SKM-1 (cell line): ENCODE measurements at regions not wholly inside any gene's neighbourhood (a gene's known extent, or its start where the extent isn't known, plus 50 kb on each side); places are given as distances from the start of the nearest gene placed in this dataset.
"Not testable (repeated sequence)": the region's sequence is repeated elsewhere in the genome, so short reads cannot be mapped to it uniquely, and the experiment has no call there.

Experiments used
- DNase-seq: peaks from one replicate; lab custom pipeline; 2025; ENCODE audit not compliant: unreplicated experiment; lab: John Stamatoyannopoulos, UW

DNA sequence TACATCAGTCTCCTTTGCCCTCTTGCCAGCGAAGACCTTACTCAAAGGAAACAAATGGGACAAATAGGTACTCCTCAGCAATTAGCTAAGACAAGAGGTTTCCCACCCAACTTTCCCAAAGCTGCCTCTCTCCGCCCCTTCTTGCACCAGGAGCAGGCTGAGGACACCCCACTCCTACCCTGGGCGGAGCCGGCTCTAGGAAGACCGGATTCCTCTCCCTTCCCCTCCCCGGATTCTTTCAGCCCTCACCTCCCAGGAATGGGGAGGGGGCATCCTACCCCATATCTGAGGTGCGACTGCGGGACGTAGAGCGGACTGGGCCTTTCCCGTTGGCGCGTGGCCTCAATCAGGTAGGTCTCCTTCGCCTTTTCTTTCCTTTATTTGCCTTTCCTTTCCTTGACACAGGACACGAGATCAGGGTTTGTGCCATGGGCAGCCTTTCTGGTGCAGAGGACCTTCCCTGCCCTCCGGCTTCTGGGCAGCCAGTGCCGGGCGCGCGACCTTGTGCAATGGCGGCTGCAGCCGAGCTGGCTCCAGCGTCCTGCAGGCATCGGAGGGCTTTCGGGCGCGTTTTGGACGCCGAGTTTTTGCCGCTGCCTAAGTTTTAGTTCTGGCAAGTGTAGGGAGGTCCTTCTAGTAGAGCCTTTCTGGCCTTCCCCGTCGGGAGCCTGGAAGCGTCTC is 279.9 kb downstream of the PLS3 start:
- DNase-seq, result not testable (repeated sequence)

DNA sequence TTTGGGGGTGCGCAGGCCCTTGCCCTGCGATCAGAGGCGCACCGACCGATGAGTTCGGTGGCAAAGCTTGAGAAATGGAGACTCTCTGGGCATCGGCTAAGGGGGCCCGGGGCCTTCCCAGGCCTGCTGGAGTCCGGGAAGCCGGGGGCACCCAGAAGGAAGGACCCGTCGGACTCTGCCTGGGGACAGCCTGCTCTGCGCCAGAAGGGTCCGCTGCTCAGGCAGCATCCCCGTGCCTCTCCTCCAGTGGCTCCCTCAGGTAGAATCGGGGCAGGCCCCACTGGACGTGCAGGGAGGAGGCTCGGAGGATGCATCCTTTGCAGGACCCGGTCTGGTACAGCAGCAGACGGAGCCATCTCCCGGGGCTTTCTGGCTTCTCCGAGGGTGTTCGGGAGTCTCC is 290.0 kb downstream of the PLS3 start:
- DNase-seq, result not testable (repeated sequence)

DNA sequence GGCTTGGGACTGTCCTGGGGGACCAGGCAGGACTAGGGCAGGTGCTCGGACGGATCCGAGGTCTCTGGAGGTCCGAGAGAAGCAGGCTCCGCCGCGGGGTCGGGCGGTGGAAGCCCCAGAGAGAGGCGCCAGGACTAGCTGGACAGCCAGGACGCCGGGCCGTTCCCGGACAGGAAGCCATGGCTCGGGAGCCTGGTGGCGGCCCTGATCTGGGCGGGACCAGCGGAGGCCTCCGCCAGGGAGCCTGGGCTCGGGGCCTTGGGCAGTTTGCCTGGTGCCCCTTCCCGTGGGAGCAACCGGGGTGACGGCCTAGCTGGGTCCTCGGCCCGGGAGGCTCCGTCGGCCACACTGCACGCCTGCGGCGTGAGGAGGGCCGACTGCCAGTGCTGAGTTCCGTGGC is 292.3 kb downstream of the PLS3 start:
- DNase-seq, result not testable (repeated sequence)

DNA sequence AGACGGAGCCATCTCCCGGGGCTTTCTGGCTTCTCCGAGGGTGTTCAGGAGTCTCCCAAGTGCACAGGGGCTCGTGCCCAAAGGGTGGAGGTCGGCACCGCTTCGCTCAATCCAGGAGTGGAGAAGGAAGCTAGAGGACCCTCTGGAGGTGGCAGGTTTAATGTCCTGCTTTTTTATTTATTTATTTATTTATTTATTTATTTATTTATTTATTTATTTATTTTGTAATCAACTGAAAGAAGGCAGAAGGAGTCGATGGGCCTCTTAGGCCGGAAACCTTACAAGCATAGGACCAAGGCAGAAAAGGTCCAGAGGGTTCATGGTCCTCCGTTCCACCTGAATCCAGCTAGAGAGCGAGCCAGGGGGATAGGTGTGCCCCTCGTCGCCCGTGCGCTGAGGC is 289.4 kb upstream of the AGTR2 start:
- DNase-seq, result not testable (repeated sequence)

DNA sequence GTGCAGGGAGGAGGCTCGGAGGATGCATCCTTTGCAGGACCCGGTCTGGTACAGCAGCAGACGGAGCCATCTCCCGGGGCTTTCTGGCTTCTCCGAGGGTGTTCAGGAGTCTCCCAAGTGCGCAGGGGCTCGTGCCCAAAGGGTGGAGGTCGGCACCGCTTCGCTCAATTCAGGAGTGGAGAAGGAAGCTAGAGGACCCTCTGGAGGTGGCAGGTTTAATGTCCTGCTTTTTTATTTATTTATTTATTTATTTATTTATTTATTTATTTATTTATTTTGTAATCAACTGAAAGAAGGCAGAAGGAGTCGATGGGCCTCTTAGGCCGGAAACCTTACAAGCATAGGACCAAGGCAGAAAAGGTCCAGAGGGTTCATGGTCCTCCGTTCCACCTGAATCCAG is 286.4 kb upstream of the AGTR2 start:
- DNase-seq, result not testable (repeated sequence)

DNA sequence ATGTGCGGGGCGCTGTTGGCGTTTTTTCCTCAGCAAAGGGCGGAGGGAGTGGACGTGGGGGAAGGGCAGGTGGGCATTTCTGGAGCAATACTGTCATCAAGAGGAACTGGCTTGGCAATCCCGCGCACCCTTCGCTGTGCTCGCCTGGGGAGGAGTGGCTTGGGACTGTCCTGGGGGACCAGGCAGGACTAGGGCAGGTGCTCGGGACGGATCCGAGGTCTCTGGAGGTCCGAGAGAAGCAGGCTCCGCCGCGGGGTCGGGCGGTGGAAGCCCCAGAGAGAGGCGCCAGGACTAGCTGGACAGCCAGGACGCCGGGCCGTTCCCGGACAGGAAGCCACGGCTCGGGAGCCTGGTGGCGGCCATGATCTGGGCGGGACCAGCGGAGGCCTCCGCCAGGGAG is 282.5 kb upstream of the AGTR2 start:
- DNase-seq, result not testable (repeated sequence)

DNA sequence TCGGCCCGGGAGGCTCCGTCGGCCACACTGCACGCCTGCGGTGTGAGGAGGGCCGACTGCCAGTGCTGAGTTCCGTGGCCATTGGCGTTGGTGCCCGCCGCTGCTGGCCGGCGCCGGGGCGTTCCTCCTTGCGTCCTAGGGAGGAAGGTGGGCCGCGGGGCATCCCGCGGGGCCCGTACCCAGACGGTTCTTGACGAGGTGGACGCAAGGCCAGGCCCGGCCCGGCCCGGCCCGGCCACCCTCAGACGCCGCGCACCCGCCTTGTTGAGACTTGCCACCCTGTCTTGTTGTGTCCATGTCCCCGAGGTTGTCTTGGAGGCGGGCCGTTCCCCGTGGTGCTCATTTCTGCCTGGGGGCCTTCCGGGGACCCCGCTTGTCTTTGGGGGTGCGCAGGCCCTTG is 282.0 kb upstream of the AGTR2 start:
- DNase-seq, result not testable (repeated sequence)

DNA sequence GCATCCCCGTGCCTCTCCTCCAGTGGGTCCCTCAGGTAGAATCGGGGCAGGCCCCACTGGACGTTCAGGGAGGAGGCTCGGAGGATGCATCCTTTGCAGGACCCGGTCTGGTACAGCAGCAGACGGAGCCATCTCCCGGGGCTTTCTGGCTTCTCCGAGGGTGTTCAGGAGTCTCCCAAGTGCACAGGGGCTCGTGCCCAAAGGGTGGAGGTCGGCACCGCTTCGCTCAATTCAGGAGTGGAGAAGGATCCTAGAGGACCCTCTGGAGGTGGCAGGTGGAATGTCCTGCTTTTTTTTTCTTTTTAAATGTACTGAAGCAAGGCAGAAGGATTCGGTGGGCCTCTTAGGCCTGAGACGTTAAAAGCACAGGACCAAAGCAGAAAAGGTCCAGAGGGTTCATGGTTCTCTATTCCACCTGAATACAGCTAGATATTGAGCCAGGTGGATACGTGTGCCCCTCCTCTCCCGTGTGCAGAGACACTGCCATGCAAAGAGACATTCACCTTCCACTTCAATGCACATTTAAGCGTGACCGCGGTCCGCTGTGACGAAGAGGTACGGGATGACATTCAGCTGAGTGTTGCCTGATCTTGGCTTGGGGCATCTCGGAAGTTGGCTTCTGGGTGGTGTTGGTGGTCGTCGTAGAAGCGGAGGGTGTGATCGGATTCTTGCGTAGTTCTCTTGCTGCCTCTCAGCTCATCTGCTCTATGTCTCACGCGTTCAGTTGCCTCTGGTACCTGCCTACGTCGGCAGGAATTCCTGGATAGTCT is 281.2 kb upstream of the AGTR2 start:
- DNase-seq, result no peak

DNA sequence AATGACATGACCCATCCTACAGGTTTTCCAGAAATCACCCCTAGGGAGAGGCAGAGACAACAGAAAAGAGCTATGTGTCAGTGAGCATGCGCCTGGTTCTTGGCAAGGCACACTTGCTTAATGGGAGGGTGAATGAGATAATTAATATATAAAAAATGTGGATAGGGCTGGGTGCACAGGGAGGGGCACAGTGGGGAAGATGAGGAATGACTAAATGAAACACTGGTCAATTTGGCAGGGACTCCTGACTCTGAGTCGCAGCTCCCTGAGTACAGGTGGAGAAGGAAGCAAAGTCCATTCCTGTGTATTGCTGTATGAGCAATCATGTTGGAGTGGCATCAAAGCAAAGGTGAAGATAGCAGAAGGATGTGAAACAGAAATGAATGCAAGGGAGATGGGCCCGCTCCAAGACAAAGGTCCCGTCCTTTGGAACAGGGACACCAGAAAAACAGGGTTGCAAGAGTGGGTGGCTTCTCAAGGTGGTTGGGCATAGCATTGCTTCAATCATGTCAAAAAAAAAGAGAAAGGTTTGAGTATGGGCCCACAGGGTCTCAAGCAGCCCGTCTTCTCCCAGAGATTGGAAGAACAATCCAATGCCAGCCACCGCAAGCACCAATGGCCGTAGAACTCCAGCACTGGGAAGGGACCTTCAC is 278.4 kb upstream of the AGTR2 start:
- DNase-seq, result no peak

DNA sequence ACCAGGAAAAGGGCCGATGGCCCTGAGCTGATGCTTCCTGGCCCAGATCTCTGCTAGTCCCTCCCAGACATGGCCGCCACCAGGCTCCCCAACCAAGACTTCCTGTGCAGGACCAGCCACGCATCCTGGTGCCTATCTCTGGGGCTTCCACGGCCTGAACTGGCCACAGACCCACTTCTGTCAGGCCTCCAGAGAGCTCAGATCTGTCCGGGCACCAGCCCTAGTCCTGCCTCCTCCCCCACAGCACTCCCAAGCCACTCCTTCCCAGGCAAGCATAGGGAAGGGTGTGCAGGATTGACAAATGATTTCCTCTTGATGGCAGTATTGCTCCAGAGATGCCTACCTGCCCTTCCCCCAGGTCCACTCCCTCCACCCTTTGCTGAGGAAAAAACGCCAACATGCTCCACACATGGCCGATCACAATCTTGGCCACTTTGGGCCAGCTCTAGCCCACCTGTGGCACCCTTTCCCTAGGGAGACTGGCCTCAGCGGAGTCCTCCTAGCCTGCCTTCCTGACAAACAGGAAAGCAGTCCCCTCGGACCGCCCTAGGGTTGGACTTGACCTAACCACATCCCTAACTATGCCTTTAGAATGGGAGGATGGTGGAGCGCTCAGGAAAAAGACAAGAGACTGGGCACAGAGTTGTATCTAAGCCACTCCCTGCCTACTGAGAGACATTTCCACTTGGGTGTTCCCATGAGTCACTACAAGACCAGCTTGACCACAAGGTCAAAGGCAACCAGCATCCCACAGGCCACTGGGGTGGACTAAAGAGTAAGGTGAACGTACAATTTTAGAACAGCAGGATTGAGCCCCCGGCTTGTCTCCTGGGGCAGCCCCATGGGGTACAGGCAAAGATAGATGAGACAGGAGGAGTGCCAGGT is 277.5 kb upstream of the AGTR2 start:
- no peak for DNase-seq

DNA sequence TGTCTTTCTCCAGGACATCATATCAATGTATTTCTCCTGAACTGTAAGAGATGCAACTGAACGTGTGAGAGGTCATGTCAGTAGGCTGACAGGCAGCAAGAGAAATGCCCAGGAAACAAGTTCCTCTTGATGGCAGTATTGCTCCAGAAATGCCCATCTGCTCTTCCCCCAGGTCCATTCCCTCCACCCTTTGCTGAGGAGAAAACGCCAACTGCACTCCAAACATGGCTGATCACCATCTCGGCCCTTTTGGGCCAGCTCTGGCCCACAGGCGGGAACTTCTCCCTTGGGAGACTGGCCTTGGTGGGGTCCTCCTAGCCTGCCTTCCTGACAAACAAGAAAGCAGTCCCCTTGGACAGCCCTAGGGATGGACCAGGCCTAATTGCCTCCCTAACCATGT is 276.5 kb upstream of the AGTR2 start:
- DNase-seq, result no peak

DNA sequence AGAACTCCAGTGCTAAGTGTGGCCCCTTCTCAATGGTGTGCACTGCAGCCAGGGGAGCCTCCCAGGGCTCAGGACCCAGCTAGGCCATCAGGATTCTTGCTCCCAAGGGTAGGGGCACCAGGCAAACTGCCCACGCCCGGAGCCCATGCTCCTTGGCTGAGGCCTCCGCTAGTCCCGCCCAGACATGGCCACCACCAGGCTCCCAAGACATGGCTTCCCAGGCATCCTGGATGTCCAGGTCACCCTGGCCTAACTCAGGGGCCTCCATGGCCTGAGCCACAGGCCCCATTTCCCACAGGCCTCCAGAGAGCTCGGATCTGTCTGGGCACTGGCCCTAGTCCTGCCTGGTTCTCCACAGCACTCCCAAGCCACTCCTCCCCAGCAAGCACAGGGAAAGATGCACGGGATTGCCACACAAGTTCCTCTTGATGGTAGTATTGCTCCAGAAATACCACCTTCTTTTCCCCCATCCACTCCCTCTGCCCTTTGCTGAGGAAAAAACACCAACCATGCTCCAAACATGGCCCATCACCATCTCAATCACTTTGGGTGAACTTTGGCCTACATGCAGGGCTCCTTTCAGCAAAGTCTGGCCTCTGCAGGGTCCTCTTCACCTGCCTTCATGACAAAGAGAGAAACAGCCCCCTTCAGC is 274.7 kb upstream of the AGTR2 start:
- DNase-seq, result no peak

DNA sequence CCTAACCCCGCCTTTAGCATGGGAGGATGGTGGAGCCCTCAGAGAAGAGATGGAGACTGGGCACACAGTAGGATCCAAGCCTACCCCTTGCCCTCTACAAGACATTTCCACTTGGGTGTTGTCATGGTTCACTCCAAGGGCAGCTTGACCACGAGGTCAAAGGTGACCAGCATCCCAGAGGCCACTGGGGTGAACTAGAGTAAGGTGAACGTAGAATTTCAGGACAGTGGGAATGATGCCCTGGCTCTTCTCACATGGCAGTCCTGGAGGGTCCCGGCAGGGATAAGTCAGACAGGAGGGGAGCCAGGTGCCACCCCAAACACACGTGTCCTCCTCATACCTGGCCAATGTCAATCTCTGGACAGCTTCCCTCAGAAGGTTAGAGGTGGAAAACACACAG is 274.2 kb upstream of the AGTR2 start:
- DNase-seq, result no peak

DNA sequence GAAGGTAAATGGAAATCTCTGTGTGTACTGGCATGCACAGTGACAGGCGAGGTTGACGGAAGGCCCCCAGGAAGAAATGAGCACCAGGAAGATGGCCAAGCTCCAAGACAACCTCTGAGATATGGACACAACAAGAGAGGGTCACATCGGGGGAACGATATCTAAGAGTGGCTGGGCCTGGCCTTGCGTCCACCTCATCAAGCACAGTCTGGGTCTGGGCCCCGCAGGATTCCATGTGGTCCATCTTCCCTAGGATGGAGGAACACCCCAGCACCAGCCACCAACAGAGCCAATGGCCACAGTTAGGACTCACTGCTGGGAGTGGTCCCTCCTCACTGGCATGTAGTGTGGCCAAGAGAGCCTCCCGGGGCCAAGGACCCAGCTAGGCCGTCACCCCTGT is 272.6 kb upstream of the AGTR2 start:
- no peak for DNase-seq

DNA sequence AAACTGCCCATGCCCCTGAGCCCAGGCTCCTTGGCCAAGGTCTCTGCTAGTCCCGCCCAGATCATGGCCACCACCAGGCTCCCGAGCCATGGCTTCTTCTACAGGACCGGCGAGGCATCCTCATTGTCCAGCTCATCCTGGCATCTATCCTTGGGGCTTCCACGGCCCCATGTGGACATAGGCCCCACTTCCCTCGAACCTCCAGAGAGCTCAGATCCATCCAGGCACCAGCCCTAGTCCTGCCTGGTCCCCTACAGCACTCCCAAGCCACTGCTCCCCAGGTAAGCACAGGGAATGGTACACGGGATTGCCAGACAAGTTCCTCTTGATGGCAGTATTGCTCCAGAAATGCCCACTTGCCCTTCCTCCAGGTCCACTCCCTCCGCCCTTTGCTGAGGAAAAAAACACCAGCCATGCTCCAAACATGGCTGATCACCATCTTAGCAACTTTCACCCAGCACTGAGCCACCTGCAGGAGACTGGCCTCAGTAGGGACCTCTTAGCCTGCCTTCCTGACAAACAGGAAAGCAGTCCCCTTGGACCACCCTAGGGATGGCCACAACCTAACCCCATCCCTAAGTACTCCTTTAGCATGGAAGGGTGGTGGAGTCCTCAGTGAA is 272.1 kb upstream of the AGTR2 start:
- no peak for DNase-seq

DNA sequence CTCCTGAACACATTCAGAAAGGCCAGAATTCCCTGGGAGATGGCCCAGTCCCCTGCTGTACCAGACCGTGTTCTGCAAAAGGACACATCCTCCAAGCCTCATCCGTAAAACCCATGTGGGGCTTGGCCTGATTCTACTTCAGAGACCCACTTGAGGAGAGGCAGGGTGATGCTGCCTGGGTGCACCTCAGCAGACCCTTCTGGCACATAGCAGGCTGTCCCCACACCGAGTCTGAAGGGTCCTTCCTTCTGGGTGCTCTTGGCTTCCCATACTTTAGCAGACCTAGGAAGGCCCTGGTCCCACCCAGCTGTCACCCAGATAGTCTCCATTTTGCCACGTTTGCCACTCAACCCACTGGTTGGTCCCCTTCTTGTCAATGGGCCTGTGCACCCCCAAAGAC is 270.1 kb upstream of the AGTR2 start:
- DNase-seq, result no peak

DNA sequence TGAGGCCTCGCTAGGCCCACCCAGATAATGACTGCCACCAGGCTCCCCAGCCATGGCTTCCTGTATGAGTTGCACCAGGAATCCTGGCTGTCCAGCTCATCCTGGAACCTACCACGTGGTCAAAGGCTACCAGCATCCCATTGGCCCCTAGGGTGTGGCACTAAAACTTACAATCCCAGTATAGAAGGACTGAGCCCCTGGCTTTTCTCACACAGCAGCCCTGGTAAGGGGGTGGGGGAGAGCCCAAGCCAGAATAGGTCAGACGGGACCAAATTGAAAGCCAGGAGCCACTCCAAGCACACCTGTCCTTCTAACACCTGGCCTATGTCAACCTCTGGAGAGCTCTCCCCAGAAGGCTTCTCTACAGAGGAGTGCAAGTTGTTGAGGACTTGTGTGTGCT is 269.3 kb upstream of the AGTR2 start:
- no peak for DNase-seq

DNA sequence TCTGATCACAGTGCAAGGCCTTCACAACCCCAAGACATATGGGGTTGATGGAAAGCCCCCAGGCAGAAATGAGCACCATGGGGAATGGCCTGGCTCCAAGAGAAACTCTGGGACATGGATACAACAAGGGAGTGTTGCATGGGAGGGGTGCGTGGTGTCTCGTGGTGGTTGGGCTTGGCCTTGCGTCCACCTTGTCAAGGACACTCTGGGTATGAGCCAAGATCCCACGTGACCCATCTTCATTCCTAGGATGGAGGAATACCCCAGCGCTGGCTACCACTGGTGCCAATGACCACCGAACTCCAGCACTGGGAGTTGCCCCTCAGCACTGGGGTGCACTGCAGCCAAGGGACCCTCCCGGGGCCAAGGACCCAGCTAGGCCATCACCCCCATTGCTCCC is 267.5 kb upstream of the AGTR2 start:
- no peak for DNase-seq

DNA sequence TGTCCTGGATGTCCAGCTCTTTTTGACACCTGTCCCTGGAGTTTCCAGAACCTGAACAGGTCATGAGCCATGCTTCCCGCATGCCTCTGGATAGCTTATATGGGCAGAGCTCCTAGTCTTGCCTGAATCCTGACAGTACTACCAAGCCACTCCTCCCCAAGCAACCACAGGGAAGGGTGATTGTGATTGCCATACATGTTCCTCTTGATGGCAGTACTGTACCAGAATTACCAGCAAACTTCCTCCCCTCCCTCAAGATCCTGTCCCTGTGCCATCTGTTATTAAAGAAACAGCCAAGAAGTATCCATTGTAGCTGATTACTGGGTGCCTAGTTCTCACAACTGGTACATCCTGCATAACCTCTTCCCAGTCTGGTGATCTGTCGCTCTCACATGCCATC is 264.3 kb upstream of the AGTR2 start:
- DNase-seq, result no peak

DNA sequence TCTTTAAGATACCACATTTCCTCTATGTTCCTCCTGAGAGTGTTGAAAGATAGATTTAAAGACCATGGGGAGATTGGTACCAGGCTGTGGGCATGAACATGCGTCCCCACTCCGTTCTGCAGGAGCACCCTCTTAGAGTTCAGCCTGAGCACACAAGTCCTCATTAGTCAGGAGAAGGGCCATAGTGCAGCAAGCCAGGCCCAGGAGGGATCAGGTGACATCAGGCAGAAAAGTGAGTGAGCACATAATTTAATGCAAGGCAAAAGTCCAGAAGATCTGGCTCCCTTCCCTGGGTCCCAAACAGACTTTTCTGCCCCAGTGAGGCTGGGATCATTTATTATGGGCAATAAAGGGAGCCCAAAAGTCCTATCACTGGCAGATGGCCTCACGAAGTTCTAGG is 263.7 kb upstream of the AGTR2 start:
- DNase-seq, result no peak
